IMR-90 (cell line): ENCODE measurements at regions not wholly inside any gene's neighbourhood (a gene's known extent, or its start where the extent isn't known, plus 50 kb on each side); places are given as distances from the start of the nearest gene placed in this dataset.

ENCODE experiments used
- BHLHE40 ChIP-seq: fragments of 150-350 bp; IDR thresholded peaks from 2 replicates; pipeline ENCODE4 v1.6.1; 2016; ENCODE audit warnings: mild to moderate bottlenecking, low read depth, low read length
- CEBPB ChIP-seq: IDR thresholded peaks from 2 replicates; pipeline ENCODE4 v1.6.1; 2012; ENCODE audit warnings: low read depth, low read length, improper control_type of control experiment
- CTCF ChIP-seq: conservative IDR thresholded peaks from 2 replicates; pipeline ENCODE4 v1.5.1; 2012; ENCODE audit warnings: mild to moderate bottlenecking, low read depth, low read length, improper control_type of control experiment
- FOS ChIP-seq: fragments of 150-350 bp; IDR thresholded peaks from 2 replicates; pipeline ENCODE4 v1.6.1; 2016; ENCODE audit warnings: low read depth, low read length
- MAFK ChIP-seq: IDR thresholded peaks from 2 replicates; pipeline ENCODE4 v1.6.1; 2012; ENCODE audit warnings: low read depth, low read length, improper control_type of control experiment
- MAZ ChIP-seq: IDR thresholded peaks from 2 replicates; pipeline ENCODE4 v1.6.1; 2012; ENCODE audit warnings: low read depth, mild to moderate bottlenecking, low read length, improper control_type of control experiment, moderate library complexity, borderline replicate concordance
- MXI1 ChIP-seq: IDR thresholded peaks from 2 replicates; pipeline ENCODE4 v1.6.1; 2012; ENCODE audit warnings: low read depth, mild to moderate bottlenecking, low read length, moderate library complexity, borderline replicate concordance
- POLR2A ChIP-seq: IDR thresholded peaks from 2 replicates; pipeline ENCODE4 v1.6.1; 2012; ENCODE audit warnings: mild to moderate bottlenecking, low read depth, low read length
- RAD21 ChIP-seq: IDR thresholded peaks from 2 replicates; pipeline ENCODE4 v1.6.1; 2012; ENCODE audit warnings: low read length, improper control_type of control experiment
- RCOR1 ChIP-seq: IDR thresholded peaks from 2 replicates; pipeline ENCODE4 v1.6.1; 2012; ENCODE audit warnings: mild to moderate bottlenecking, low read length, improper control_type of control experiment; ENCODE audit not compliant: insufficient replicate concordance
- RFX5 ChIP-seq: IDR thresholded peaks from 2 replicates; pipeline ENCODE4 v1.8.0; 2012; ENCODE audit warnings: low read depth, mild to moderate bottlenecking, low read length, moderate library complexity
- SMC3 ChIP-seq: fragments of 150-350 bp; IDR thresholded peaks from 2 replicates; pipeline ENCODE4 v1.6.1; 2016; ENCODE audit warnings: low read depth, mild to moderate bottlenecking, antibody characterized with exemption, low read length, moderate library complexity
- USF2 ChIP-seq: fragments of 150-350 bp; IDR thresholded peaks from 2 replicates; pipeline ENCODE4 v1.6.1; 2017; ENCODE audit warnings: mild to moderate bottlenecking, antibody characterized with exemption, low read length, low read depth

DNA sequence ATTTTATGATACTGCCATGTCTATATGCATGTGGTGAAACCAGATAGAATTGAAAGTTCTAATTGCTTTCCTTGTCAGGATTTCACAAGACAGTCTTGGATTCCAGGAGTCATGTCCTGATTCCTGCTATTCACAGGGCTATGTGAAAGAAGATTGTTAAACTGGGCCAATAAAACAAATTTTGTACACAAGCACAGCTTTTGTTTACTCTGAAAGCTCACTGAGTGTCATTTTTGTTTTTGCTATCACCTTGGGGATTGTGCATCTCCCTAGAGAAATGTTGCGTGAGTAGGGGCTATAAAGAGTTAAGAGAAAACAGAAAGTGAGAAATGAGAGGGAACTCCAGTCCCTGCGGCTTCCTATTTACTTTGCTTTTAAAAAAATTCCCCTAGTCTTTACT is 627.5 kb downstream of the PKHD1 start:
- TF ChIP-seq RCOR1 (no peak), CTCF (no peak), RFX5 (no peak), POLR2A (no peak), RAD21 (no peak), FOS (no peak), CEBPB (no peak), USF2 (no peak), BHLHE40 (no peak), MXI1 (no peak), MAFK (no peak), MAZ (no peak), SMC3 (no peak)
